ENCODE measurements at regions not wholly inside any gene's neighbourhood (a gene's known extent, or its start where the extent isn't known, plus 50 kb on each side); places are given as distances from the start of the nearest gene placed in this dataset.

DNA sequence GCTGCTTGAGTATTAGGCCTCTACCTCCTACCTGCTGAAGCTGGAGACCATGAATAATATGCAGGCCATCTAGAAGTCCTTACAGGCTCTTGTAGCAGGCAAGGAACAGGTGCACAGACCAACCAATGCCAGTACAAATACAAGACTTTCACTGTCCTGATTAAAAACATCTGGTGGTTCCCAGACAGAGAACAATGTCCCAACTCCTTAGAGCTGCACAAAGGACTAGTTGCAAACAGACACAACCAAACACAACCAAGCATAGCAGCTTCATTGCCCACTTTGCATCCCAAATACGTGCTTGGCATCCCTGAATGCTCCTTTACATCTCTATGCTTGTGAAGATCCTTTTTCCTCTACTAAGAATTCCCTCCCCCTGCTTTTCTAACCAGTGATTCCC is 98.1 kb upstream of the CXADR start:
- H3K27ac Mint-ChIP-seq (ENCODE audit: unreplicated experiment), result no peak overlapping the region
- POLR2A ChIA-PET, result no interaction called here

DNA sequence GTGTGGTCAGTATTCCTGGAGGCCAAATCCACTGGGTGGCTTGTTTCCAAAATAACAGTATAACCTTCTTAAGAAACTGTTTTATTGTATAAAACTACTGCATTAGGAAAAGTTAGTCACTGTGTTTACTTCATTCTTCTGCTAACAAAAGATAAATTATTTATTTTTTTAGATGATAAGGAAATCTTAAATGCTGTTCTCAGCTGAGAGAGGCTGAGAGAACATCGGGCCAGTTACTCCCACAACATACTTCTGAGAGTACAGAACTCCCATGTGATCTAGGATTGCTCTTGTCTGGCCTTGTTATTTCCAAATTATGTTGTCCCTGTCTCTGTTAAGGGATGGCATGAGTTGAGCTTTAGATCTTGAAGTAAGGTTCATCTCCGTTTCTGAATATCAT is 96.7 kb upstream of the CXADR start:
- H3K27me3 Mint-ChIP-seq (ENCODE audit: insufficient read depth, unreplicated experiment), result no peaks in the 10 kb centered on the region
- no peaks in the 10 kb centered on the region for H3K27me3 ChIP-seq (replicated peaks; ENCODE audit: control insufficient read depth, insufficient read depth, low read length)
- H3K36me3 Mint-ChIP-seq (ENCODE audit: insufficient read depth, unreplicated experiment), result no peaks in the 10 kb centered on the region
- no peaks in the 10 kb centered on the region for H3K4me1 ChIP-seq
- H3K27ac Mint-ChIP-seq (ENCODE audit: unreplicated experiment), result no peak overlapping the region
- POLR2A ChIA-PET, result no interaction called here
- H3K36me3 ChIP-seq (ENCODE audit: control insufficient read depth, insufficient read depth, low read length), result no peaks in the 10 kb centered on the region
- DNase-seq, result no peak
- H3K4me1 Mint-ChIP-seq (ENCODE audit: low read depth, unreplicated experiment), result peaks cover 10% of the 10 kb centered on the region
- no peaks in the 10 kb centered on the region for H3K9me3 ChIP-seq
- TF ChIP-seq, protein P1, sequence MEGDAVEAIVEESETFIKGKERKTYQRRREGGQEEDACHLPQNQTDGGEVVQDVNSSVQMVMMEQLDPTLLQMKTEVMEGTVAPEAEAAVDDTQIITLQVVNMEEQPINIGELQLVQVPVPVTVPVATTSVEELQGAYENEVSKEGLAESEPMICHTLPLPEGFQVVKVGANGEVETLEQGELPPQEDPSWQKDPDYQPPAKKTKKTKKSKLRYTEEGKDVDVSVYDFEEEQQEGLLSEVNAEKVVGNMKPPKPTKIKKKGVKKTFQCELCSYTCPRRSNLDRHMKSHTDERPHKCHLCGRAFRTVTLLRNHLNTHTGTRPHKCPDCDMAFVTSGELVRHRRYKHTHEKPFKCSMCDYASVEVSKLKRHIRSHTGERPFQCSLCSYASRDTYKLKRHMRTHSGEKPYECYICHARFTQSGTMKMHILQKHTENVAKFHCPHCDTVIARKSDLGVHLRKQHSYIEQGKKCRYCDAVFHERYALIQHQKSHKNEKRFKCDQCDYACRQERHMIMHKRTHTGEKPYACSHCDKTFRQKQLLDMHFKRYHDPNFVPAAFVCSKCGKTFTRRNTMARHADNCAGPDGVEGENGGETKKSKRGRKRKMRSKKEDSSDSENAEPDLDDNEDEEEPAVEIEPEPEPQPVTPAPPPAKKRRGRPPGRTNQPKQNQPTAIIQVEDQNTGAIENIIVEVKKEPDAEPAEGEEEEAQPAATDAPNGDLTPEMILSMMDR (IDR thresholded peaks at IDR 0.05; ENCODE audit: insufficient read depth in 1 of 2, low read depth in 1 of 2, low read length in 1 of 2, severe bottlenecking in 1 of 2, unreplicated experiment in 1 of 2), result no peak
- H3K4me3 ChIP-seq (ENCODE audit: low read depth, low read length), result no peak overlapping the region
- CTCF ChIA-PET, result no interaction called here
- no TSS peak for BruUV-seq (replicated peaks)
- intact Hi-C loops (cut with micrococcal nuclease; ENCODE audit: unreplicated experiment), result no loop called here
- H3K4me3 Mint-ChIP-seq (ENCODE audit: unreplicated experiment), result no peak overlapping the region
- H3K9me3 Mint-ChIP-seq (ENCODE audit: unreplicated experiment), result no peaks in the 10 kb centered on the region

More for the DNA sequence above, 98.1 kb upstream of the CXADR start:
- no peaks in the 10 kb centered on the region for H3K27me3 ChIP-seq (replicated peaks; ENCODE audit: control insufficient read depth, insufficient read depth, low read length)
- DNase-seq, result no peak
- no peaks in the 10 kb centered on the region for H3K36me3 ChIP-seq (ENCODE audit: control insufficient read depth, insufficient read depth, low read length)
- Mint-ChIP-seq H3K9me3 (ENCODE audit: unreplicated experiment) (no peaks in the 10 kb centered on the region), H3K36me3 (ENCODE audit: insufficient read depth, unreplicated experiment) (no peaks in the 10 kb centered on the region), H3K4me1 (ENCODE audit: low read depth, unreplicated experiment) (peaks cover 8% of the 10 kb centered on the region), H3K27me3 (ENCODE audit: insufficient read depth, unreplicated experiment) (no peaks in the 10 kb centered on the region), H3K4me3 (ENCODE audit: unreplicated experiment) (no peak overlapping the region)
- CTCF ChIA-PET, result no interaction called here
- no peaks in the 10 kb centered on the region for H3K4me1 ChIP-seq
- TF ChIP-seq, protein P1 (IDR thresholded peaks at IDR 0.05; ENCODE audit: insufficient read depth in 1 of 2, low read depth in 1 of 2, low read length in 1 of 2, severe bottlenecking in 1 of 2, unreplicated experiment in 1 of 2), result no peak
- no peak overlapping the region for H3K4me3 ChIP-seq (ENCODE audit: low read depth, low read length)
- intact Hi-C loops (cut with micrococcal nuclease; ENCODE audit: unreplicated experiment), result no loop called here
- no TSS peak for BruUV-seq (replicated peaks)
- H3K9me3 ChIP-seq, result no peaks in the 10 kb centered on the region

DNA sequence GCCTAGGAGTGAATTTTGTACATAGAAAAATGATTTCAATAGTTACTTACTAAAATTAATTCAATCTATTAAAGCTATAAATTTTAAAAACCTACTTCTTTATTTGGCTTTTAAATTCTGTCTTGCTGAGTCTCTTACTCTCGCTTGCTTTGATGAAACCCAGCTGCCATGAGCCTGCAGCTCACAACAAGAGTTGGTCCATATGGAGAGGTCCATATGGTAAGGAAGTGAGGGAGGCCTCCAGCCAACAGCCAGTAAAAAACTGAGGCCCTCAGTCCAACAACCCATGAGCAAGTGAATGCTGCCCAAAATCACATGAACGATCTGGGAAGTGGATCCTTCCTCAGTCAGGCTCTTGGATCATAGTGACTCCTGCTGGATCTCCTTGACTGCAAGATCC is 89.9 kb upstream of the CXADR start:
- Mint-ChIP-seq H3K36me3 (ENCODE audit: insufficient read depth, unreplicated experiment) (no peaks in the 10 kb centered on the region), H3K4me1 (ENCODE audit: low read depth, unreplicated experiment) (peaks cover 10% of the 10 kb centered on the region), H3K27ac (ENCODE audit: unreplicated experiment) (no peak overlapping the region), H3K27me3 (ENCODE audit: insufficient read depth, unreplicated experiment) (no peaks in the 10 kb centered on the region), H3K9me3 (ENCODE audit: unreplicated experiment) (no peaks in the 10 kb centered on the region), H3K4me3 (ENCODE audit: unreplicated experiment) (no peak overlapping the region)
- Histone ChIP-seq H3K36me3 (ENCODE audit: control insufficient read depth, insufficient read depth, low read length) (no peaks in the 10 kb centered on the region), H3K4me1 (no peaks in the 10 kb centered on the region), H3K9me3 (no peaks in the 10 kb centered on the region; the same call in 1 of the 2 replicates), H3K4me3 (ENCODE audit: low read depth, low read length) (no peak overlapping the region), H3K27me3 (replicated peaks; ENCODE audit: control insufficient read depth, insufficient read depth, low read length) (no peaks in the 10 kb centered on the region)
- BruUV-seq (replicated peaks), result no TSS peak
- intact Hi-C loops (cut with micrococcal nuclease; ENCODE audit: unreplicated experiment), result no loop called here
- TF ChIP-seq, protein P1 (IDR thresholded peaks at IDR 0.05; ENCODE audit: insufficient read depth in 1 of 2, low read depth in 1 of 2, low read length in 1 of 2, severe bottlenecking in 1 of 2, unreplicated experiment in 1 of 2), result no peak
- DNase-seq, result no peak
- CTCF ChIA-PET, result interaction anchor here (0.7 kb wide), 1 partner anchor 60 kb away, joined by 3 read pairs; no protein-coding TSS in a partner anchor
- POLR2A ChIA-PET, result interaction anchor here (0.6 kb wide), 1 partner anchor 160 kb away, joined by 3 read pairs; no protein-coding TSS in a partner anchor
